ENCODE measurements at regions not wholly inside any gene's neighbourhood (a gene's known extent, or its start where the extent isn't known, plus 50 kb on each side); places are given as distances from the start of the nearest gene placed in this dataset.

GRCh38 chr10:34031400-34031799 is 696.9 kb upstream of the NRP1 start:
- no peak for TF ChIP-seq CTCF (conservative IDR thresholded peaks at IDR 0.05 in 1 of 2, IDR thresholded peaks at IDR 0.05 in 1 of 2; ENCODE audit: low read depth in 1 of 2, low read length in 2 of 2)
- TF ChIP-seq EZH2 (IDR thresholded peaks at IDR 0.05; ENCODE audit: low read length, missing control alignments): no peak
